ENCODE measurements at regions not wholly inside any gene's neighbourhood (a gene's known extent, or its start where the extent isn't known, plus 50 kb on each side); places are given as distances from the start of the nearest gene placed in this dataset.

DNA sequence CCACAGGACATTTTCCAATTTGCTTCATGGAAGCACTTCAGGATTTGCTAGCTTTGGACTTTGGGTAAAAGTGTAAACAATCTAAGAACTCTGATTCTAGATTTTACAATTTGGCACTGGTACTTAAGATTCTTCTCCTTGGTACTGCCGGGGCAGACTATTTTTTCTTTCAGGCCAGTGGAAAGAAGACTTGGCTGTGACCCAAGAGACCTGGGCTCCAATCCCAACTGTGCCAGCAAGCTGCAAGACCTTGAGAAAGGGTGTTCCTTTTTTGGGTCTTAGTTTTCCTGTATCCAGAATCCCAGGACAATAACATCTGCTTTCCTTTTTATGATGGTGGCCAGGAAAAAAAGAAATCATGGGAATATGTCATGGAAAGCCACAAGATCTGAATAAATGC, 148.1 kb upstream of the CRY1 start:
- H3K27me3 ChIP-seq (ENCODE audit: insufficient read depth, low read length) = no peaks in the 10 kb centered on the region
- no peaks in the 10 kb centered on the region for H3K9me3 ChIP-seq (ENCODE audit: low read depth, low read length)
- H3K4me2 ChIP-seq (ENCODE audit: insufficient read depth, low read length) = no peak overlapping the region
- H4K20me1 ChIP-seq (ENCODE audit: insufficient read depth, low read length) = no peaks in the 10 kb centered on the region
- no peak overlapping the region for H3K4me3 ChIP-seq (ENCODE audit: insufficient read depth, low read length)
- no peak for DNase-seq (ENCODE audit: insufficient read length, low spot score, missing footprints)
- H2AFZ ChIP-seq (ENCODE audit: low read length) = no peak overlapping the region
- H3K79me2 ChIP-seq (ENCODE audit: insufficient read depth, low read length) = no peaks in the 10 kb centered on the region
- no peaks in the 10 kb centered on the region for H3K4me1 ChIP-seq (ENCODE audit: insufficient read depth, low read length)
- no peaks in the 10 kb centered on the region for H3K36me3 ChIP-seq (ENCODE audit: insufficient read depth, low read length)
- TF ChIP-seq, protein P1, sequence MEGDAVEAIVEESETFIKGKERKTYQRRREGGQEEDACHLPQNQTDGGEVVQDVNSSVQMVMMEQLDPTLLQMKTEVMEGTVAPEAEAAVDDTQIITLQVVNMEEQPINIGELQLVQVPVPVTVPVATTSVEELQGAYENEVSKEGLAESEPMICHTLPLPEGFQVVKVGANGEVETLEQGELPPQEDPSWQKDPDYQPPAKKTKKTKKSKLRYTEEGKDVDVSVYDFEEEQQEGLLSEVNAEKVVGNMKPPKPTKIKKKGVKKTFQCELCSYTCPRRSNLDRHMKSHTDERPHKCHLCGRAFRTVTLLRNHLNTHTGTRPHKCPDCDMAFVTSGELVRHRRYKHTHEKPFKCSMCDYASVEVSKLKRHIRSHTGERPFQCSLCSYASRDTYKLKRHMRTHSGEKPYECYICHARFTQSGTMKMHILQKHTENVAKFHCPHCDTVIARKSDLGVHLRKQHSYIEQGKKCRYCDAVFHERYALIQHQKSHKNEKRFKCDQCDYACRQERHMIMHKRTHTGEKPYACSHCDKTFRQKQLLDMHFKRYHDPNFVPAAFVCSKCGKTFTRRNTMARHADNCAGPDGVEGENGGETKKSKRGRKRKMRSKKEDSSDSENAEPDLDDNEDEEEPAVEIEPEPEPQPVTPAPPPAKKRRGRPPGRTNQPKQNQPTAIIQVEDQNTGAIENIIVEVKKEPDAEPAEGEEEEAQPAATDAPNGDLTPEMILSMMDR (IDR thresholded peaks at IDR 0.05; ENCODE audit: extremely low read depth, low read depth, low read length) = no peak
- no peak overlapping the region for H3K27ac ChIP-seq (ENCODE audit: low read depth, low read length)

DNA sequence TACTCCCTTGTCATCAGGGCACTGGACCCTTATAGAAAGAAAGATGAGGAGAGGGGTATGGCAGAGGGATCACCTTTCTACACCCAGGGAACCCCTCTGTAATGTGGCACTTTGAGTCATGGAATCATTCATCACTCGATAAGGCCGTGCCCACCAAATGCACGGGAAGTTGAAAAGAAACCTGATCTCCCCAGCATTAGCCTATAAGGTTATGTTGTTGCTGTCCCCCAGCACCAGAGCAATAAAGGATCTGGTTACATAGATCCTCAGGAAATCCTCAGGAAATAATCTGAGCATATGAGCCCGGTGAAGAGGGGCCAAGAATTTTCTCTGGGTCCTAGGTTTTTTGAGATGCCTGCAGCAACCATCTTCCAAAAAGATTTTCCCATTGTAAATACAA, 148.8 kb upstream of the CRY1 start:
- H4K20me1 ChIP-seq (ENCODE audit: insufficient read depth, low read length) = no peaks in the 10 kb centered on the region
- no peak overlapping the region for H2AFZ ChIP-seq (ENCODE audit: low read length)
- no peaks in the 10 kb centered on the region for H3K4me1 ChIP-seq (ENCODE audit: insufficient read depth, low read length)
- no peak for DNase-seq (ENCODE audit: insufficient read length, low spot score, missing footprints)
- H3K36me3 ChIP-seq (ENCODE audit: insufficient read depth, low read length) = no peaks in the 10 kb centered on the region
- TF ChIP-seq, protein P1 (IDR thresholded peaks at IDR 0.05; ENCODE audit: extremely low read depth, low read depth, low read length) = no peak
- no peaks in the 10 kb centered on the region for H3K79me2 ChIP-seq (ENCODE audit: insufficient read depth, low read length)
- H3K9me3 ChIP-seq (ENCODE audit: low read depth, low read length) = no peaks in the 10 kb centered on the region
- H3K27ac ChIP-seq (ENCODE audit: low read depth, low read length) = no peak overlapping the region
- H3K27me3 ChIP-seq (ENCODE audit: insufficient read depth, low read length) = no peaks in the 10 kb centered on the region
- no peak overlapping the region for H3K4me2 ChIP-seq (ENCODE audit: insufficient read depth, low read length)
- no peak overlapping the region for H3K4me3 ChIP-seq (ENCODE audit: insufficient read depth, low read length)

DNA sequence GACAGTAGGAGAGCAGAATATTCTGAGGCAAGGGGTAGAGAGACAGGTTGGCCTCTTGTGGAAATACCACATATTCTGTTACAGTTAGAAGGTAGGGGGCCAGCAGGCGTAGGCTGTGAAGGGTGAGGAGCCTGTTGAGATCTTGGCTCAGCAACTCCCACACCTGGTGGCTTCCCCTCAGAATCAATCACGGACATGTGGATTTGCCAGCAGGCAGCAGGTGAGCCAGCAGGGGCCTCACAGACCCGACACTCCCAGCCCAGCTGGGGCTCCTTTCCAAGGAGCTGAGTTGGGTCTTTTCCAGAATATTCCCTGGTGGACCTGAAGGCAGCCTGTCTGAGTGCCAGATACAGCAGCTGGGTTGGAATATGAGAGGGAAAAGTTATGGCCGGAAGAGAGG, 150.0 kb upstream of the CRY1 start:
- Histone ChIP-seq H3K36me3 (ENCODE audit: insufficient read depth, low read length) (no peaks in the 10 kb centered on the region), H4K20me1 (ENCODE audit: insufficient read depth, low read length) (no peaks in the 10 kb centered on the region), H3K27ac (ENCODE audit: low read depth, low read length) (no peak overlapping the region), H3K27me3 (ENCODE audit: insufficient read depth, low read length) (no peaks in the 10 kb centered on the region), H3K4me1 (ENCODE audit: insufficient read depth, low read length) (no peaks in the 10 kb centered on the region), H3K9me3 (ENCODE audit: low read depth, low read length) (no peaks in the 10 kb centered on the region), H3K4me3 (ENCODE audit: insufficient read depth, low read length) (no peak overlapping the region), H2AFZ (ENCODE audit: low read length) (no peak overlapping the region), H3K79me2 (ENCODE audit: insufficient read depth, low read length) (no peaks in the 10 kb centered on the region), H3K4me2 (ENCODE audit: insufficient read depth, low read length) (no peak overlapping the region)
- no peak for DNase-seq (ENCODE audit: insufficient read length, low spot score, missing footprints)
- TF ChIP-seq, protein P1 (IDR thresholded peaks at IDR 0.05; ENCODE audit: extremely low read depth, low read depth, low read length) = no peak

DNA sequence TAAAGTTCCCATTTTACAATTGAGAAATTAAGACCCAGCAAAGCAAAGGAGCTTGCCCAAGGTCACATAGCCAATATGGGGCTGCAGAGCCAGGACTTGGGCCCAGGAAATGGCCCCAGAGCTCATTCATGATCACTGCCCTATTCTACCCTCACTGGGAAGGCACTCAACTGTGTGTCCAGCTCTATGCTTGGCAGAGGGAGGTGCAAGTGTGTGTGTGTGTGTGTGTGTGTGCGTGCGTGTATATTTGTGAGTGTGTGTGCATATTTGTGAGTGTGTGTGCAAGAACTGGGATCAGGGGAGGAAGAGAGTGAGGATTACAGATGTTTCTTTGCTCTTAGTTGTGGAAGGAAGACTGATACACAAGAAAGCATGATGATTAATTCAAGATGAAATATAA, 151.2 kb upstream of the CRY1 start:
- H4K20me1 ChIP-seq (ENCODE audit: insufficient read depth, low read length) = no peaks in the 10 kb centered on the region
- no peak for DNase-seq (ENCODE audit: insufficient read length, low spot score, missing footprints)
- H2AFZ ChIP-seq (ENCODE audit: low read length) = no peak overlapping the region
- no peaks in the 10 kb centered on the region for H3K27me3 ChIP-seq (ENCODE audit: insufficient read depth, low read length)
- H3K4me3 ChIP-seq (ENCODE audit: insufficient read depth, low read length) = no peak overlapping the region
- TF ChIP-seq, protein P1 (IDR thresholded peaks at IDR 0.05; ENCODE audit: extremely low read depth, low read depth, low read length) = no peak
- no peaks in the 10 kb centered on the region for H3K9me3 ChIP-seq (ENCODE audit: low read depth, low read length)
- no peak overlapping the region for H3K4me2 ChIP-seq (ENCODE audit: insufficient read depth, low read length)
- no peaks in the 10 kb centered on the region for H3K4me1 ChIP-seq (ENCODE audit: insufficient read depth, low read length)
- no peaks in the 10 kb centered on the region for H3K79me2 ChIP-seq (ENCODE audit: insufficient read depth, low read length)
- H3K27ac ChIP-seq (ENCODE audit: low read depth, low read length) = no peak overlapping the region
- H3K36me3 ChIP-seq (ENCODE audit: insufficient read depth, low read length) = no peaks in the 10 kb centered on the region
